Body of pancreas (tissue), 4 donors: ENCODE measurements at regions not wholly inside any gene's neighbourhood (a gene's known extent, or its start where the extent isn't known, plus 50 kb on each side); places are given as distances from the start of the nearest gene placed in this dataset.

Source experiments
- ATAC-seq: fragments of 150-250 bp; one replicate; pipeline ENCODE4 v1.9.1; 2016
- DNase-seq, 4 donors: peaks; one replicate each; pipeline ENCODE4 v3.0.0-alpha.2; 2019
- H3K27ac ChIP-seq, 4 donors: fragments of 200-600 bp; sonication (generic); 1 replicate in 3 of 4; 2 replicates in 1 of 4; pipeline versions ENCODE4 v1.5.1 to v1.6.1; 2016 to 2019; ENCODE audit warnings: mild to moderate bottlenecking in 1 of 4, mixed read lengths in 1 of 4, moderate library complexity in 1 of 4
- H3K27me3 ChIP-seq, 2 donors: fragments of 200-600 bp; sonication (generic); one replicate each; pipeline ENCODE4 v1.6.0; 2016; ENCODE audit warnings: mild to moderate bottlenecking in 1 of 2
- H3K36me3 ChIP-seq, 2 donors: fragments of 200-600 bp; sonication (generic); replicated peaks in 1 of 2; 2 replicates each; pipeline ENCODE4 v1.5.1; 2016; ENCODE audit warnings: low read depth in 2 of 2; ENCODE audit not compliant: insufficient read depth in 1 of 2
- H3K4me1 ChIP-seq: fragments of 200-600 bp; sonication (generic); one replicate; pipeline ENCODE4 v1.6.0; 2016
- H3K4me3 ChIP-seq, 2 donors: fragments of 200-600 bp; sonication (generic); 1 replicate in 1 of 2; 2 replicates in 1 of 2; pipeline ENCODE4 v1.5.1; 2016 to 2019
- H3K9me3 ChIP-seq, 3 donors: fragments of 200-600 bp; sonication (generic); 1 replicate in 2 of 3; 2 replicates in 1 of 3; pipeline ENCODE4 v1.5.1; 2016
- POLR2A ChIP-seq, 3 donors: fragments of 450-650 bp; IDR thresholded peaks; one replicate each; pipeline ENCODE4 v1.6.1; 2016; ENCODE audit warnings: antibody characterized with exemption in 3 of 3, mild to moderate bottlenecking in 2 of 3
- WGBS, 2 donors: methylation state at CpG; one replicate each; pipeline ENCODE4 v1.1.5; 2017; 5-methylcytosine and 5-hydroxymethylcytosine counted together
- intact Hi-C: fragments of 100-400 bp; cut with DNase I; formaldehyde crosslinking; loops from one replicate; pipeline ENCODE4 v1.15.1; 2023
- TF ChIP-seq, protein P1 (sequence below), 7 experiments: fragments of 450-650 bp in 4 of 7; fragments of 200-600 bp in 3 of 7; sonication (generic) in 3 of 7; IDR thresholded peaks; one replicate each; pipeline ENCODE4 v1.5.1; 2016 to 2019; ENCODE audit warnings: antibody characterized with exemption in 7 of 7

DNA sequence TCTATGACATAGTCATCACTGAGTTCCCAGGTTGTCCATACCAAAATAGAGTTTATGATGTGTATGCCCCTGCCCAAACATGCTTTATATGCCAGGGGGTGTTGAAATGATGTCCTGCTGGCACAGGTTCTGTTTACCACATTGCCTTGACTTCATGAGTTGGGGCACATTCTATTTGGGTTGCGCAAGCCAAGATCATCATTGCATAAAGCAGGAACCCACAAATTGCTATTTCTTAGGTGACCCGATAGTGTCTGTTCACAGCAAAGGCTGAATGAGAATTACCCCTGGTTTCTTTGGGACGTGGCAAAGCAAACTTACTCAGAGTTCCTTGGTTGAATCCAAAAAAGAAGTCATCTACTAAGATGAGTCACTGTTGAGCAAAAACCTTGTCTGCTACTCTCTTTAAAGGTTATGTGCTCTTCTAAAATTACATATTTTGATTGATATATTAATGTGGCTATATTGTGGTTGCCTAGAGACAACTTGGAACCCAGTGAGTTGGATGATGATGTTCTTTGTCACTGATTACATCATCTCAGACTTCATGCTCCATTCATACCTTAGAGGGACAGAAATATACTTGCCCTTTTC lies 912.6 kb upstream of the SOX9 start:
- intact Hi-C loops, result no loop called here
- TF ChIP-seq, protein P1, sequence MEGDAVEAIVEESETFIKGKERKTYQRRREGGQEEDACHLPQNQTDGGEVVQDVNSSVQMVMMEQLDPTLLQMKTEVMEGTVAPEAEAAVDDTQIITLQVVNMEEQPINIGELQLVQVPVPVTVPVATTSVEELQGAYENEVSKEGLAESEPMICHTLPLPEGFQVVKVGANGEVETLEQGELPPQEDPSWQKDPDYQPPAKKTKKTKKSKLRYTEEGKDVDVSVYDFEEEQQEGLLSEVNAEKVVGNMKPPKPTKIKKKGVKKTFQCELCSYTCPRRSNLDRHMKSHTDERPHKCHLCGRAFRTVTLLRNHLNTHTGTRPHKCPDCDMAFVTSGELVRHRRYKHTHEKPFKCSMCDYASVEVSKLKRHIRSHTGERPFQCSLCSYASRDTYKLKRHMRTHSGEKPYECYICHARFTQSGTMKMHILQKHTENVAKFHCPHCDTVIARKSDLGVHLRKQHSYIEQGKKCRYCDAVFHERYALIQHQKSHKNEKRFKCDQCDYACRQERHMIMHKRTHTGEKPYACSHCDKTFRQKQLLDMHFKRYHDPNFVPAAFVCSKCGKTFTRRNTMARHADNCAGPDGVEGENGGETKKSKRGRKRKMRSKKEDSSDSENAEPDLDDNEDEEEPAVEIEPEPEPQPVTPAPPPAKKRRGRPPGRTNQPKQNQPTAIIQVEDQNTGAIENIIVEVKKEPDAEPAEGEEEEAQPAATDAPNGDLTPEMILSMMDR (IDR thresholded peaks at IDR 0.05), result no peak
- no peak for TF ChIP-seq POLR2A (IDR thresholded peaks at IDR 0.05)
- WGBS, 2 donors, result 86 to 93% methylated on average over 3 of the region's 3 CpGs
- Histone ChIP-seq H3K27ac (no peak overlapping the region), H3K4me3 (no peak overlapping the region), H3K36me3 (no peaks in the 10 kb centered on the region), H3K9me3 (no peaks in the 10 kb centered on the region), H3K4me1 (no peaks in the 10 kb centered on the region), H3K27me3 (no peaks in the 10 kb centered on the region)
- no peak for DNase-seq
- ATAC-seq, result no peak

DNA sequence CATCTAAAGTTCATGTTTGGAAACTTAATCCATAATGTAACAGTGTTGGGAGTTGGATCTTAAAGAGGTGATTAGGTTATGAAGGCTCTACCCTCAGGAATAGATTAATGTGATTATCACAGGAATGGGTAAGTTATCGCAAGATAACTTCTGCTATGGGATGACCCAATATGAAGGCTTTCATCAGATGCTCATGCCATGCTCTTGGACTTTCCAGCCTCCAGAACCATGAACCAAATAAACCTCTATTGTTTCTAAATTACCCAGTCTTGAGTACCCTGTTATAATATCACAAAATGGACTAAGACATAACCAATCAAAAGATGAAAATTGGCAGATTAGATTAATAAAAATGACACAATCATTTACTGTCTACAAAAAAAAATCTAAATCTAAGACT lies 906.9 kb upstream of the SOX9 start:
- no peak overlapping the region for H3K27ac ChIP-seq
- ATAC-seq (no peak), DNase-seq (no peak)
- H3K9me3 ChIP-seq, result no peaks in the 10 kb centered on the region
- H3K27me3 ChIP-seq, result no peaks in the 10 kb centered on the region
- intact Hi-C loops, result no loop called here
- whole genome bisulfite sequencing, 2 donors, result 100% methylated on average over 1 of the region's 1 CpG
- no peaks in the 10 kb centered on the region for H3K4me1 ChIP-seq
- H3K36me3 ChIP-seq, result no peaks in the 10 kb centered on the region
- TF ChIP-seq POLR2A (IDR thresholded peaks at IDR 0.05), result no peak
- TF ChIP-seq, protein P1 (IDR thresholded peaks at IDR 0.05), result no peak
- no peak overlapping the region for H3K4me3 ChIP-seq

DNA sequence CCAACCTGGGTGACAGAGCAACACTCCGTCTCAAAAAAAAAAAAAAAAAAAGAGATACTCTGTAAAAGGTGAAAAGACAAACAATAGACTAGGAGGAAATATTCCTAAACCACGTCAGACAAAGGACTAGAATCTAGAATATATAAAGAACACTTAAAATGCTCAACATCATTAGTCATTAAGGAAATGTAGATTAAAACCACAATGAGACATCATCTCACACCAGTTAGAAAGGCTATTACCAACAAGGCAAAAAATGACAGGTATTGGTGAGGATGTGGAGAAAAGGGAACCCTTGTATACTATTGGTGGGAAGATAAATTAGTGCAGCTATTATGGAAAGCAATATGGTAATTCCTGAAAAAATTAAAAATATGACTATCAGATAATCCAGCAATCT lies 903.1 kb upstream of the SOX9 start:
- H3K27me3 ChIP-seq, result no peaks in the 10 kb centered on the region
- 84 to 94% methylated on average over 2 of the region's 2 CpGs for WGBS, 2 donors
- H3K4me3 ChIP-seq, result no peak overlapping the region
- no peaks in the 10 kb centered on the region for H3K9me3 ChIP-seq
- H3K36me3 ChIP-seq, result no peaks in the 10 kb centered on the region
- ATAC-seq (no peak), DNase-seq (no peak)
- H3K4me1 ChIP-seq, result no peaks in the 10 kb centered on the region
- no peak for TF ChIP-seq POLR2A (IDR thresholded peaks at IDR 0.05)
- no peak overlapping the region for H3K27ac ChIP-seq
- intact Hi-C loops, result no loop called here

GRCh38 chr17:71224824-71225575 lies 895.8 kb upstream of the SOX9 start:
- WGBS, 2 donors, result 68 to 70% methylated on average over 3 of the region's 3 CpGs
- peak in 3 of 4 donors; percentile 8 to 16 (median 12) for DNase-seq
- intact Hi-C loops, result no loop called here
- no peak for ATAC-seq
- no peak overlapping the region for H3K4me3 ChIP-seq
- no peaks in the 10 kb centered on the region for H3K36me3 ChIP-seq
- no peak for TF ChIP-seq POLR2A (IDR thresholded peaks at IDR 0.05)
- TF ChIP-seq, protein P1 (IDR thresholded peaks at IDR 0.05), result no peak
- no peak overlapping the region for H3K27ac ChIP-seq
- no peaks in the 10 kb centered on the region for H3K9me3 ChIP-seq
- H3K27me3 ChIP-seq, result no peaks in the 10 kb centered on the region
- H3K4me1 ChIP-seq, result no peaks in the 10 kb centered on the region

- TF ChIP-seq, protein P1 (IDR thresholded peaks at IDR 0.05), result no peak
- TF ChIP-seq POLR2A (IDR thresholded peaks at IDR 0.05), result no peak
- intact Hi-C loops, result no loop called here
- 71 to 77% methylated on average over 2 of the region's 2 CpGs for WGBS, 2 donors
Observed at GRCh38 chr17:71227841-71228240, 893.0 kb upstream of the SOX9 start.

More at GRCh38 chr17:71227841-71228240, 893.0 kb upstream of the SOX9 start:
- Histone ChIP-seq H3K4me3 (no peak overlapping the region), H3K4me1 (peaks cover under 1% of the 10 kb centered on the region), H3K36me3 (no peaks in the 10 kb centered on the region), H3K27me3 (no peaks in the 10 kb centered on the region), H3K9me3 (no peaks in the 10 kb centered on the region), H3K27ac (no peak overlapping the region)
- ATAC-seq (no peak), DNase-seq (no peak)
